HG03432 (cell line): ENCODE measurements at regions not wholly inside any gene's neighbourhood (a gene's known extent, or its start where the extent isn't known, plus 50 kb on each side); places are given as distances from the start of the nearest gene placed in this dataset.

Experiments used
- ATAC-seq: cut with Tn5 transposase; IDR thresholded peaks from one replicate; pipeline ENCODE4 v1.9.1; 2021; ENCODE audit warnings: mild to moderate bottlenecking, moderate library complexity; ENCODE audit not compliant: unreplicated experiment

- no peak for ATAC-seq
Observed at GRCh38 chr14:54088271-54088670, 131.6 kb upstream of the BMP4 start.

GRCh38 chr14:54090274-54090673, 133.6 kb upstream of the BMP4 start:
- no peak for ATAC-seq

GRCh38 chr14:54094765-54095164, 138.1 kb upstream of the BMP4 start:
- ATAC-seq = no peak

GRCh38 chr14:54098536-54098935, 141.9 kb upstream of the BMP4 start:
- ATAC-seq = no peak

GRCh38 chr14:54102051-54102456, 145.4 kb upstream of the BMP4 start:
- no peak for ATAC-seq

GRCh38 chr14:54102530-54102929, 145.9 kb upstream of the BMP4 start:
- no peak for ATAC-seq

- ATAC-seq = no peak
Observed at GRCh38 chr14:54104601-54105145, 148.0 kb upstream of the BMP4 start.

- no peak for ATAC-seq
Observed at GRCh38 chr14:54105406-54105805, 148.8 kb upstream of the BMP4 start.

- ATAC-seq = no peak
Observed at GRCh38 chr14:54105898-54106297, 149.3 kb upstream of the BMP4 start.

- ATAC-seq = no peak
Observed at GRCh38 chr14:54106661-54107377, 150.2 kb upstream of the BMP4 start.

GRCh38 chr14:54108481-54109471, 152.2 kb upstream of the BMP4 start:
- no peak for ATAC-seq

- ATAC-seq = no peak
Observed at GRCh38 chr14:54109521-54110120, 153.0 kb upstream of the BMP4 start.

- ATAC-seq = no peak
Observed at GRCh38 chr14:54114941-54115340, 158.3 kb upstream of the BMP4 start.

GRCh38 chr14:54116198-54116885, 159.7 kb upstream of the BMP4 start:
- ATAC-seq = no peak

- ATAC-seq = no peak
Observed at GRCh38 chr14:54116972-54117371, 160.3 kb upstream of the BMP4 start.

GRCh38 chr14:54117396-54117795, 160.8 kb upstream of the BMP4 start:
- ATAC-seq = no peak

- ATAC-seq = no peak
Observed at GRCh38 chr14:54117924-54118323, 161.3 kb upstream of the BMP4 start.

GRCh38 chr14:54120260-54120659, 163.6 kb upstream of the BMP4 start:
- ATAC-seq = no peak

GRCh38 chr14:54121466-54122027, 164.9 kb upstream of the BMP4 start:
- no peak for ATAC-seq

- ATAC-seq = no peak
Observed at GRCh38 chr14:54123841-54124240, 167.2 kb upstream of the BMP4 start.
